Keratinocyte (primary cell): ENCODE measurements at regions not wholly inside any gene's neighbourhood (a gene's known extent, or its start where the extent isn't known, plus 50 kb on each side); places are given as distances from the start of the nearest gene placed in this dataset.

Experiments
- CTCF ChIP-seq, 3 experiments: IDR thresholded peaks in 1 of 3; conservative IDR thresholded peaks in 1 of 3; optimal IDR thresholded peaks in 1 of 3; 2 replicates in 2 of 3; 3 replicates in 1 of 3; pipeline versions ENCODE3 to v1.5.1; 2011; ENCODE audit warnings: low read length in 3 of 3, mild to moderate bottlenecking in 3 of 3, moderate library complexity in 2 of 3, control low read depth in 1 of 3, inconsistent platforms in 1 of 3; ENCODE audit not compliant: insufficient read depth in 2 of 3; ENCODE audit errors: extremely low read depth in 1 of 3
- EZH2 ChIP-seq: IDR thresholded peaks from one replicate; pipeline ENCODE4 v1.6.1; 2012; ENCODE audit warnings: inconsistent platforms, mild to moderate bottlenecking, low read length, moderate library complexity

DNA sequence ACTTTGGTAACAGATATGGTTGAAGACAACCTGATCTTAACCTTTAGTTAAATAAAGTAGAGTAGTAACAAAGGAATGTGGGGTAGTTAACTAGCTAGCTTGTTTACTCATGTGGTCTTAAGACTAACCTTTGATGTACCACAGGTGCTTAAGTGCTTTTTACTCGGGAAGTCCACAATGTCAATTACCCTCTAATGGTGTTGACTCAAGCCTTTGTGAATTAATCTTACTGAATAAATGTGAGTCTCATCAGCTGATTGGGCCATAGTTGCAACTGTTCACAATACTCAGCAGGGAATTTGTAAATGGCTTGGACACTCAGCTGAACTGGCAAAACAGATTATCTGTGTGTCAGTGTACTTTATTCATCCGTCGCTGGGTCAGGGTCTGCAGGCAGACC, 119.0 kb upstream of the UGT8 start:
- TF ChIP-seq CTCF (optimal IDR thresholded peaks at IDR 0.05 in 1 of 3, IDR thresholded peaks at IDR 0.05 in 1 of 3, conservative IDR thresholded peaks at IDR 0.05 in 1 of 3; ENCODE audit: extremely low read depth in 1 of 3, insufficient read depth in 2 of 3, low read length in 3 of 3) (no peak), EZH2 (no peak)
